C4-2B (cell line): ENCODE measurements at regions not wholly inside any gene's neighbourhood (a gene's known extent, or its start where the extent isn't known, plus 50 kb on each side); places are given as distances from the start of the nearest gene placed in this dataset.

Experiments
- ZFX ChIP-seq: fragments of 450-650 bp; IDR thresholded peaks from 2 replicates; pipeline ENCODE4 v1.6.1; 2017
- TF ChIP-seq, protein P1 (sequence below): fragments of 450-650 bp; conservative IDR thresholded peaks from 2 replicates; pipeline ENCODE4 v1.5.1; 2017; ENCODE audit warnings: mild to moderate bottlenecking

DNA sequence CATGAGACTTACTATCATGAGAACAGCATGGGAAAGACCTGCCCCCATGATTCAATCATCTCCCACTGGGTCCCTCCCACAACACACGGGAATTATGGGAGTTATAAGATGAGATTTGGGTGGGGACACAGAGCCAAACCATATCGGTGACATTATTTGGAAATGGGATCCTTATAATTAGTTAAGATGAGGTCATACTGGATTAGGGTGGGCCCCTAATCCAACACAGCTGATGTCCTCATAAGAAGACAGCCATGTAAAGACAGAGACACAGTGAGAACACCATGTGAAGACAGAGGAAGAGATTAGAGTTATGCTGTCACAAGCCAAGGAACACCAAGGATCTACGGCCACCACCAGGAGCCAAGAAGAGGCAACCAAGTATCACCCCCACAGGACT lies 161.7 kb downstream of the SPTSSA start:
- TF ChIP-seq, protein P1, sequence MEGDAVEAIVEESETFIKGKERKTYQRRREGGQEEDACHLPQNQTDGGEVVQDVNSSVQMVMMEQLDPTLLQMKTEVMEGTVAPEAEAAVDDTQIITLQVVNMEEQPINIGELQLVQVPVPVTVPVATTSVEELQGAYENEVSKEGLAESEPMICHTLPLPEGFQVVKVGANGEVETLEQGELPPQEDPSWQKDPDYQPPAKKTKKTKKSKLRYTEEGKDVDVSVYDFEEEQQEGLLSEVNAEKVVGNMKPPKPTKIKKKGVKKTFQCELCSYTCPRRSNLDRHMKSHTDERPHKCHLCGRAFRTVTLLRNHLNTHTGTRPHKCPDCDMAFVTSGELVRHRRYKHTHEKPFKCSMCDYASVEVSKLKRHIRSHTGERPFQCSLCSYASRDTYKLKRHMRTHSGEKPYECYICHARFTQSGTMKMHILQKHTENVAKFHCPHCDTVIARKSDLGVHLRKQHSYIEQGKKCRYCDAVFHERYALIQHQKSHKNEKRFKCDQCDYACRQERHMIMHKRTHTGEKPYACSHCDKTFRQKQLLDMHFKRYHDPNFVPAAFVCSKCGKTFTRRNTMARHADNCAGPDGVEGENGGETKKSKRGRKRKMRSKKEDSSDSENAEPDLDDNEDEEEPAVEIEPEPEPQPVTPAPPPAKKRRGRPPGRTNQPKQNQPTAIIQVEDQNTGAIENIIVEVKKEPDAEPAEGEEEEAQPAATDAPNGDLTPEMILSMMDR: no peak
- no peak for TF ChIP-seq ZFX
